Thoracic aorta (tissue), 2 donors: ENCODE measurements at regions not wholly inside any gene's neighbourhood (a gene's known extent, or its start where the extent isn't known, plus 50 kb on each side); places are given as distances from the start of the nearest gene placed in this dataset.

Source experiments
- ATAC-seq: fragments of 150-250 bp; one replicate; pipeline ENCODE4 v1.8.0; 2017; ENCODE audit warnings: low read depth; ENCODE audit not compliant: insufficient number of reproducible peaks, low FRiP score
- DNase-seq: peaks from one replicate; pipeline ENCODE4 v3.0.0-alpha.2; 2020; ENCODE audit warnings: low spot score
- H3K27ac ChIP-seq, 2 donors: fragments of 200-600 bp; sonication (generic); 1 replicate in 1 of 2; 2 replicates in 1 of 2; pipeline ENCODE4 v1.5.1; 2016; ENCODE audit warnings: mild to moderate bottlenecking in 2 of 2, moderate library complexity in 2 of 2
- H3K27me3 ChIP-seq: fragments of 200-600 bp; sonication (generic); replicated peaks from 2 replicates; pipeline ENCODE4 v1.6.0; 2016; ENCODE audit warnings: mild to moderate bottlenecking; ENCODE audit not compliant: insufficient read depth
- H3K36me3 ChIP-seq: fragments of 200-600 bp; sonication (generic); one replicate; pipeline ENCODE4 v1.5.1; 2016
- H3K4me1 ChIP-seq, 2 donors: fragments of 200-600 bp; sonication (generic); 1 replicate in 1 of 2; 2 replicates in 1 of 2; pipeline versions ENCODE4 v1.5.1 to v1.6.0; 2016; ENCODE audit warnings: low read depth in 2 of 2, mild to moderate bottlenecking in 1 of 2; ENCODE audit not compliant: control insufficient read depth in 1 of 2
- H3K4me3 ChIP-seq: fragments of 200-600 bp; sonication (generic); 2 replicates; pipeline ENCODE4 v1.5.1; 2016; ENCODE audit warnings: mild to moderate bottlenecking
- H3K9me3 ChIP-seq: fragments of 200-600 bp; sonication (generic); 2 replicates; pipeline ENCODE4 v1.5.1; 2016
- CTCF ChIP-seq: fragments of 200-600 bp; sonication (generic); IDR thresholded peaks from one replicate; pipeline ENCODE4 v1.5.1; 2019; ENCODE audit warnings: antibody characterized with exemption

- Histone ChIP-seq H3K4me3 (no peak overlapping the region), H3K27me3 (no peaks in the 10 kb centered on the region), H3K27ac (no peak overlapping the region), H3K4me1 (peaks cover 0 to 10% of the 10 kb centered on the region in 2 donors), H3K36me3 (no peaks in the 10 kb centered on the region), H3K9me3 (no peaks in the 10 kb centered on the region)
- DNase-seq (no peak), ATAC-seq (no peak)
- no peak for TF ChIP-seq CTCF
Observed at GRCh38 chr2:12273111-12273510, 443.6 kb upstream of the TRIB2 start.

GRCh38 chr2:12274591-12274990, 442.1 kb upstream of the TRIB2 start:
- Histone ChIP-seq H3K27ac (no peak overlapping the region), H3K27me3 (no peaks in the 10 kb centered on the region), H3K4me3 (no peak overlapping the region), H3K9me3 (no peaks in the 10 kb centered on the region), H3K4me1 (peaks cover 0 to 10% of the 10 kb centered on the region in 2 donors), H3K36me3 (no peaks in the 10 kb centered on the region)
- ATAC-seq (no peak), DNase-seq (no peak)
- TF ChIP-seq CTCF = no peak

GRCh38 chr2:12277241-12278034, 439.3 kb upstream of the TRIB2 start:
- H3K4me3 ChIP-seq = no peak overlapping the region
- no peak for TF ChIP-seq CTCF
- H3K27me3 ChIP-seq = no peaks in the 10 kb centered on the region
- no peak for ATAC-seq
- no peaks in the 10 kb centered on the region for H3K9me3 ChIP-seq
- no peak overlapping the region for H3K27ac ChIP-seq
- H3K36me3 ChIP-seq = no peaks in the 10 kb centered on the region
- DNase-seq = no peak
- H3K4me1 ChIP-seq = peaks cover 0 to 10% of the 10 kb centered on the region in 2 donors

- Histone ChIP-seq H3K36me3 (no peaks in the 10 kb centered on the region), H3K9me3 (no peaks in the 10 kb centered on the region), H3K27me3 (no peaks in the 10 kb centered on the region), H3K4me3 (no peak overlapping the region), H3K4me1 (peaks cover 0 to 10% of the 10 kb centered on the region in 2 donors), H3K27ac (no peak overlapping the region)
- DNase-seq = no peak
- no peak for TF ChIP-seq CTCF
- no peak for ATAC-seq
Observed at GRCh38 chr2:12278217-12278750, 438.5 kb upstream of the TRIB2 start.

GRCh38 chr2:12282780-12283695, 433.7 kb upstream of the TRIB2 start:
- no peak for TF ChIP-seq CTCF
- DNase-seq = no peak
- no peak for ATAC-seq
- no peaks in the 10 kb centered on the region for H3K27me3 ChIP-seq
- H3K4me1 ChIP-seq = peaks cover 0 to 13% of the 10 kb centered on the region in 2 donors
- H3K36me3 ChIP-seq = no peaks in the 10 kb centered on the region
- no peak overlapping the region for H3K4me3 ChIP-seq
- no peaks in the 10 kb centered on the region for H3K9me3 ChIP-seq
- H3K27ac ChIP-seq = no peak overlapping the region
